LNCAP (cell line): ENCODE measurements at regions not wholly inside any gene's neighbourhood (a gene's known extent, or its start where the extent isn't known, plus 50 kb on each side); places are given as distances from the start of the nearest gene placed in this dataset.

Source experiments
- CTCF ChIP-seq: fragments of 450-650 bp; IDR thresholded peaks from 2 replicates; pipeline ENCODE4 v1.5.1; 2017; ENCODE audit warnings: mild to moderate bottlenecking

- no peak for TF ChIP-seq CTCF
These were observed 248.0 kb downstream of the HIVEP2 start for GRCh38 chr6:142697001-142697335.

GRCh38 chr6:142697922-142698321, 247.1 kb downstream of the HIVEP2 start:
- no peak for TF ChIP-seq CTCF

GRCh38 chr6:142698751-142699150, 246.2 kb downstream of the HIVEP2 start:
- TF ChIP-seq CTCF = 0 out of 2 replicates have a peak, but pooled peaks have one; percentile 23

DNA sequence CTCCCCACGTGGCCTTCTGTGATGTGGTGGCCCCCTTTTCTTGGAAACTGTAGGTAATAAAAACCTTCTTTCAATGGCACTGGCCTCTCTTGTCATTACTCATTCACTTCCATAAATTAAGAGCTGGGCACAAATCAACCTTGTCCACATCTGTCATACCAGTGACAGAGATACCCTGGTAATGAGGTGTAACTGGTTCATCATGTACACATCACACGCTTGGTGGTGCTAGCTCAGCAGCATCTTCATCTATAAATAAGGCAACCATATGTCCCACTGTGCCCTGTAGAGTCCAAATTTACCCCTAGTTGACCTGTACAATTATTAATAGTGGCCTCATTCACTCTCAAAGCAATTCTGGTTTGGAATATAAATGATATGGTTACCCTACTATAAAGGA, 245.6 kb downstream of the HIVEP2 start:
- no peak for TF ChIP-seq CTCF

DNA sequence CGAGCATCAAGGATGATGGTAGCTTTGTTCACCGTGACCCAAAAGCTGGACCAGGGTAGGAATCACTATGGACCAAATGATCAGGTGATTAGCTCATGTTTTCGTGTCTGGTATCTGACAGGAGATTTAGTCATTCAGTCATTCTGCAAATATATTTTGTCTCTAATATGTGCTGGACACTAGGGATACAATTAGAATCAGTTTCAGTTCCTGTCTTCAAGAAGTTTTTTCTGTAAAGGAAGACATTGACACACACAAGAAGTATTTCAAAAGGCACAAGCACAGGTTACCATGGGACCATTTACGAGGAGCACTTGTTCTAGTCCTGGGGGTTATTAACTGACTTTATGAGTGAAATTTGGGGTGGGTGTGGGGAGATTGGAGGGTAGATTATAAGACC, 244.9 kb downstream of the HIVEP2 start:
- no peak for TF ChIP-seq CTCF

DNA sequence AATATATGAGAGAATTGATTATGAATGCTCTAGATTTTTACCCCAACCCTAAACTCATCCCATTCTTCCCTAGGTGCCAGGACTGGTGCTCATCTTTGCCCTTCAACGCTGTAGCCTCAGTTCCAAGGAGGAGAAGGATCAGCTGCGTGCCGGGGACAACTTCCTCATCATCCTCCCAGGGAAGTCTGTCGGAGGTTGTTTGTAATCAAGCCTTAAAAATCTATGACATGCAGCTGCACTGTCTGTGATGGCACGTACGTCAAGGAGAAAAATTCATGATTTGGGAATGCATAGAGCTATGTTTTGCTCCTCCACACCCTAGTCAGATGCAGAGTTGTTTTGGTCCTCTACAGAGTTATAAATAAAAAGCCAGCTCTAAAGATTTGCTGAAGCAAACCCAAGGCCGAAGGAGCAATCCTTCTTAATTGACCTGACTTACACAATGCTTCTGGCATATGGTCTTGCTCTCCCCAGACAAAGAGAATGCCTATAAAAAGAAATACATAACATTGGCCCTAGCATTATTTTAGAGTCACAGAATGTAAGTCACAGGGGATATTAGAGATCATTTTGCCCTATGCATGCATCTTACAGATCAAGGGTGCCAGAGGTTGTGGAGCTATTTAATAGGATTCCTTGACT, 244.2 kb downstream of the HIVEP2 start:
- no peak for TF ChIP-seq CTCF
